ENCODE measurements at regions not wholly inside any gene's neighbourhood (a gene's known extent, or its start where the extent isn't known, plus 50 kb on each side); places are given as distances from the start of the nearest gene placed in this dataset.

DNA sequence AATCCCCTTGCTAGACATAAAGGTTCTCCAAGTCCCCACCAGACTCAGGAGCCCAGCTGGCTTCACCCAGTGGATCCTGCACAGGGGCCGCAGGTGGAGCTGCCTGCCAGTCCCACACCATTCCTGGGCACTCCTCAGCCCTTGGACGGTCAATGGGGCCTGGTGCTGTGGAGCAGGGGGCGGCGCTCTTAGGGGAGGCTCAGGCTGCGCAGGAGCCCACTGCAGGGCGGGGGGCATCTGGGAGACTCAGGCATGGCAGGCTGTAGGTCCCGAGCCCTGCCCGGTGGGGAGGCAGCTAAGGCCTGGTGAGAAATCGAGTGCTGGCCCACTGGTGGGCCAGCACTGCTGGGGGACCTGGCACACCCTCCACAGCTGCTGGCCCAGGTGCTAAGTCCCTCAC, 75.1 kb upstream of the TBC1D5 start:
- TF ChIP-seq EZH2 (IDR thresholded peaks at IDR 0.05; ENCODE audit: borderline replicate concordance, low read length): no peak
- TF ChIP-seq CTCF (conservative IDR thresholded peaks at IDR 0.05 in 1 of 2, IDR thresholded peaks at IDR 0.05 in 1 of 2; ENCODE audit: extremely low read depth in 1 of 2, insufficient read depth in 1 of 2, low read depth in 1 of 2, low read length in 2 of 2): no peak
